GM19468 (cell line): ENCODE measurements at regions not wholly inside any gene's neighbourhood (a gene's known extent, or its start where the extent isn't known, plus 50 kb on each side); places are given as distances from the start of the nearest gene placed in this dataset.

ENCODE experiments used
- ATAC-seq: cut with Tn5 transposase; IDR thresholded peaks from one replicate; pipeline ENCODE4 v1.9.1; 2021; ENCODE audit warnings: mild to moderate bottlenecking, moderate library complexity, moderate number of reproducible peaks; ENCODE audit not compliant: unreplicated experiment; ENCODE audit errors: extremely low read depth

DNA sequence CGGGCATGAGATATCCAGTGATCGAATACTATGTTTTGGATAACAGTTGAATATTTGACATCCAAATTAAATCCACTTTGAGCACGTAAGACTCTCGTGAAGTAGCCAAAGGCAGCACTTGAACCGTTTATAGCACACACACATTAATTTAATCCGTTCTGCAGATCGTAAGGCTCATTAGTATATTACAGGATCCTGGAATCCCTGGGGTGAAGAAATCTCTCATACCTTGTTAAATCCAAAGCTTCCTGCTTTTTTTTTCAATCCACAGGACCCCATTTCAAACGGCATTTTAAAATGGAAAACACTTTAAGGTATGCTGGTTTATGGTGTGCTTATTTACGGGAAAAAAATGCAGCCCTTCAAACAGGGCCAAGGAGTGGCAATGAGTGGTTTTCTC lies 158.4 kb upstream of the ADARB2 start:
- no peak for ATAC-seq

DNA sequence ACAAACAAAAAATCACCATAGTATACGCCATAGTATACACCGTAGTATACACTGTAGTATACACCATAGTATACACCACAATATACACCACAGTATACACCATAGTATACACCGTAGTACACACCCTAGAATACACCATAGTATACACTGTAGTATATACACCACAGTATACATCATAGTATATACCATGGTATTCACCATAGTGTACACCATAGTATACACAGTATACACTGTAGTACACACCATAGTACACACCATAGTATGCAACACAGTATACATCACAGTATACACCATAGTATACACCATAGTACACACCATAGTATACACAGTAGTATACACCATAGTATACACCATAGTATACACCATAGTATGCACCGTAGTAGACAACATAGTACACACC lies 157.6 kb upstream of the ADARB2 start:
- no peak for ATAC-seq

DNA sequence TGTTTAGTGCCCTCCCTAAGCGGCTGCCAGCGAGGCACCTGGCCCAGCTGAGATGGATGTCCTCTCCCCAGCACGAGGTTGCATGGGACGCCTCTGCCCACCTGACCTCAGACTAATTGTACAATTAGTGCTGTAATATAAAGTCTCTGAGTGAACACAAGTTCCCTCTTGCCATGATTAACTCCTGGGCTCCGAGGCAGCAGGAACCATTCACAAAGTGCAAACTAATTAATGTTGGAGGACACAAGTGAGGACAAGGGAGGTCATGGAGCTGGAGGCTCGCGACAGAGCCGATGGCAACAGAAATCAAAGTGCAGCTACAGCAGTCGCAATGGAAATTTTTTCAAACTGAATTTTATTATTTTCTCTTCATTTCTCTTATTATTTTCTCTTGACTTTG lies 156.6 kb upstream of the ADARB2 start:
- no peak for ATAC-seq

DNA sequence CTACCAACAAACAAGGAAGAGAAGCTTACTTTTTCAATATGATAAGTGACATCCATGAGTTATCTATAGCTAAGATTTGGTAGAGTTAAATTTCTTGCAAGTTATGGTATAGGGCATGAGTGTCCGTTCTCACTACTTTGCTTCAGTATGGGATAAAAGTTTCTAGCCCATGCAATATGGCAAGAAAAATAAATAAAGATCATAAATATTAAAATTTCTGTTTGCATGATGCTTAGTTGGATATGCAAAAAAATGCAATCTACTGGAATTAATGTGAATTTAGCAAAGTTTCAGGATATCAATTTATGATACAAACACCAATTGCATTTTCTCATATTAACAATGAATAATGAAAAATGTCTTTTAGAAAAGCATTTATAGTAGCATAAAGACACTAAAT lies 148.7 kb upstream of the ADARB2 start:
- no peak for ATAC-seq

DNA sequence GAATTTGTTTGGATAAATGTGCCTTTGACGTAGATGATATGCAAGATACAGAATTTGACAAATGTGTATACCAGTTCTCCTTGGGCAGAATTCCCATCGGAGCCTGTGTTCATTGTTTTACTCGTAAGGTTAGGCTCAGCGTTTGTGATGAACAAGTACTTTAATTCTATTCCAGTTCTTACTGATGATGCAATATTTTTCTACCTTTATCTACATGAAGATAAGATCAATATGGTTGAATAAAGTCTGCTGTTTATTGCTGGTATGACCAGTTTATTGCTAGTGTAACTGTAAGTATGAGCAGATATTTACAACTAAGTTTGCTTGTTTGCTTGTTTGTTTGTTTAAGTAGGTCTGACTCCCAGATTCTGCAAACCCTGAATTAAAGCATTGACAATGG lies 145.4 kb upstream of the ADARB2 start:
- no peak for ATAC-seq

DNA sequence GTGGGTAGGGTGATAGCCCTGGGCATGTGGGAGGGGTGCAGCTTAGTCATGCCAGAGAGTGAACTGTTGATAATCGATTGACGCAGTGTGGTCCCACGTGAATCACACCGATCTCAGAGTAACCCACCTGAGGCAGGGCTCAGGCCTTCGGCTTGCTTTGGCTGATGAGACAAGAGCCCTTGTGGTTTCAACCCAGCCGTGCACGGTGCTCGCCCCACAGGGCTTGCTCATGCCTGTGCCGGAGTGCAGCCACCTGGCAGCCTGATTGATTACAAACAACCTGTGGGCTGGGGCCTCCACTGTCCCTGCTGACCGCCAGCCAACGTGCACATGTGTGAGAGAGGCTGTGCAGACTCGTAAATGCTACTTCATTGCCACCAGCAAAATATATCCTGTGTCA lies 144.9 kb upstream of the ADARB2 start:
- no peak for ATAC-seq

DNA sequence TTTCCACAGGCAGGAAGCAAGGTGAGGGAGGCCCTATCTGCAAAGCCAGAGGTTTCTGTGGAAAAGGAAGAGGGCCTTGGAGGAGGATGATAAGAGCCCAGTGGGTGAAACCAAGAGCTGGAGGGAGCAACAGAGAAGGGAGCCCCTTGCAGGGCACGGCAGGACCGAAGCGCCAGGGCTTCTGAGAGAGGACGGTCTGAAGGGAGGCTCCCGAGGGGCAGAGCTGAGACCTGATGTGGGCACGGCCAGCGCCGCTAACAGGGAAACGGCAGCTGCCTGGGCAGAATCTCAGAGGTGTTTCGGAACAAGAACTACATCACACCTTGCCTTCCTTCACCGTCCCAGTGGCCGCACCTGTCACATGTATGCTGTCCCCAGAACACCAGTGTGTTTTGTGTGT lies 144.3 kb upstream of the ADARB2 start:
- ATAC-seq = no peak

DNA sequence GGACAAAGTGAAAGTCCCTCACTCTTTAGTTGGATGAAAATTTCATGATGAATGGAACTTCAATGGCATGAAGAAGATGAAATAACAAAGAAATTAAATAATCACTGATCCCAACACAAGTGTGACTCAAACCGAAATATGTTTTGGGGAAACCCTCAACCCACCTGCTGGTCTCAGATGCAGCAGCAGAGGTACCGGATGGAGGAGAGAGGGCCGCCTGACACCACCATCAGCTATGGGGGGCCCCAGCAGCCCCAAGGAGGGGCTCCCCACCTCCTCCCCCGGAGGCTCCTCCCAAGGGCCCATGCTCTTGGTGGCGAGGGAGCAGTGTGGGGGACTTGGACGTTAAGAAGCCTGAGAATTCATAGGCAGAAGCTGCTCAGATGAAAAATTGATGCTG lies 137.2 kb upstream of the ADARB2 start:
- no peak for ATAC-seq

DNA sequence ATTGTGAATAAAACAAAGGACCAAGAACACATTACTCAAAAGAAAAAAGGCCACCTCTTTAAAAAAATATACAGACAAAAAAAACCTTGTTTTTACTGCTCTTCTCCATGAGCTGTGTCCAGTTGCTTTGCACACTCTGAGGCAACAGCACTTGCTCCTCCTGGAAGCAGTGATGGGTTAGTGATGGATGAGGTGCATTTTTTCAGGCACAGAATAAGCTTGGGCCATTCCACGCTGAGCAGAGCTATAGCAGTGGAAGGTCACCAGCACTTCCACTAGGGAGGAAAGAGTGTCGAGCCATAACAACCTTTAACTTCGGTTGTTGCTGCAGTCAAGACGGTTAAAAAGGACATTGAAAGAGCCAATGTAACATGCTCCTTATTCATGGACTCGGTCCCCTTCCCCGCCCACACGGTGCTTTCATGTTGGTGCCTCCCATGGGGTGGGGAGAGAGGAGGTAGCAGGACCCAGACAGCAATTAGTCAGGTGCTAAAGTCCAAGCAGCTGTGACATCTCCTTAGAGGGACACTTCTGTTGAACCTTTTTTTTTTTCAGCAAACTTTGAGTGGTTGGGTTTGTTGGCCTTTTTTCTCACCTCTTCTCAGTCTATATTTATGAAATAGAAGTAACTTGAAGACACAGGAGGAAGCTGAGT lies 136.5 kb upstream of the ADARB2 start:
- no peak for ATAC-seq

DNA sequence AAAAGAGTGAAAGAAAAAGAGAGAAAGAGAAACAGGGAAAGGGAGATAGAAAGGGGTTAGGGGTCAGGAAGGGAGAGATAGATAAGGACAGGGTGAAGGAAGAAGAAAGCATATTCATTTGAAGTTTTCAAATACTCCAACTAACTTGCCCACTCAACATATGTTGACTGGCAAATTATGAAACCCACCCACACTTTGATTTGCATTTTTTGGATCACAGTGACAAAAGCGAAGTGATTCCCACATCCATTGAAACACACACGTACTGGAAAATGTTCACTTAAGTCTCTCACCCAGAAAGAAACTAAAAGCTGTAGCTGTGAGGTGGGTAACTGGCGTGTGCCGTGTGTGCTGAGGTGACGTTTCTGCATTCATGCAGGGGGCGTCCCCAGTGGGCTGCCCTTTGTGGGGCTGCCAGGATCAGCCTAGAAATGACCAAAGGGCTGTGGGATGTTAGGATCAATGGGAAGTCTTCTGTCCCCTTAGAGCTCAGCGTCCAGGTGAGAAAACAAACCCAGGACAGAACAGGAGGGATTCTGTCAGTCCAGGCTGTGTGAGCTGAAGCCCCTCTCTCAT lies 134.9 kb upstream of the ADARB2 start:
- no peak for ATAC-seq

DNA sequence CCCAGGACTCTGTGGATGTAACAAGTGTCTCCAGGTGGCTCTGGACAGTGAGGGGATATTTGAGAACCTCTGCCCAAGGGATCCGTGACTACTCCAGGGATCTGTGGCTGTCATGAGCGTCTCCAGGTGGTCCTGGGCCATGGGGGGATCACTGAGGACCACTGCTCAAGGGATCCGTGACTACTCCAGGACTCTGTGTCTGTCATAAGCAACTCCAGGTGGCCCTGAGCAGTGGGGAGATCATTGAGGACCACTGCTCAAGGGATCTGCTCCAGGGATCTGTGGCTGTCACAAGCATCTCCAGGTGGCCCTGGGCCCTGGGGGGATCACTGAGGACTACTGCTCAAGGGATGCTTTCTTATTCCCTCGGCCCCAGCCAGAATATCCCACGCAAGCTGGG lies 133.2 kb upstream of the ADARB2 start:
- ATAC-seq = no peak

DNA sequence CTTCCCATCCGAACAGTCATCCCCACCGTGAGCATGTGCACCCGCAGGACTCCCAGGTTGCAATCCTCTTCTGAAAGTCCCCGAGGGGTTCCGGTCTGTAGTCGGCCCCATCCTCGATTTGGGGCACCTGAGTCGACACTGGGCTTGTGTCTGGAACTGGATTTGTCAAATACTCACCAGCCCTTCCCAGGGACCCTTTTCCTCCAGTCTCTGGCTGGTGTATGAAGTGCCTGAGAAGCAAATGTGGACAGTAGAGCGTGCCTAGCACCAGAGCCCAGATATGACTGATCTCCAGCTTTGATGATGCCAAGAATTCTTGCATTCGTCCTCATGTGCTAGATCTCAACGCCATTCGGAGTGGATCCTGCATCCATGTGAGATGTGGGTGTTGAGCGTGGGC lies 132.5 kb upstream of the ADARB2 start:
- ATAC-seq = no peak

DNA sequence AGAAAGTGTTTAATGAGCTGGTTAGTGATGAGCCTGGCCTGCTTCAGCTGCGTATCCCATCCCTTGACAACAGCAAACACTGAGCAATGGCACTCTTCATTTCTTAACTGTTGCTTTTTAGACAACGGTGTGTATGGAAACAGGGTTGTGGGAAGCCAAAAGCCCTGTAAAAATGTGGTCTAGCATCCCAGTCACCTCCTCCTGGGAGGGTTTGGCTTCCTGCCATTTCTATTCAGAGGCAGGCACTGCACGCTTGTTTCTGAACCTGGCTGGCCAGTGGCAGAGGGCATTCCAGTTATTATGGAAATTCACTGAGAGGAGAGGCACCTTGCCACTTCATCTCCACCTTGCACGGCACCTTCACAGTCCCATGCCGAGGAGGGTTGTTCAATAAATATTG lies 123.0 kb upstream of the ADARB2 start:
- no peak for ATAC-seq

DNA sequence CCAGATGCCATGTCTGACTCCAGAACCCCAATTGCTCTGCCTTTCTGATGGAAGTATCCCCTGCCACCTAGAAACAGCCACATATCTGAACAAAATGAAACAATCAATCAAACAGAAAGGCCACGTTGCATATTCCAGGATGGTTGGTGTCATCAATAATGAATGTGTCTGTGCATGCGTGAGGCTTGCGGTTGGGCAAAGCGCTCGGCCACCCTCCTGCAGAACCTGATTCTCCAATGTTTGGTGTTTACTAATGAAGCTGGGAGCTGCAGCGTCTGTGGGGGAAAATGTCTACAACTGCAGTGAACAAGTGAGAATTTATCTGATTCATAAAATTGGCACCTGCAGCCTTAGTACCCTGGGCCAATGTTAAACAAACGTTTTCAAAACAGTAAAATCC lies 121.2 kb upstream of the ADARB2 start:
- no peak for ATAC-seq

DNA sequence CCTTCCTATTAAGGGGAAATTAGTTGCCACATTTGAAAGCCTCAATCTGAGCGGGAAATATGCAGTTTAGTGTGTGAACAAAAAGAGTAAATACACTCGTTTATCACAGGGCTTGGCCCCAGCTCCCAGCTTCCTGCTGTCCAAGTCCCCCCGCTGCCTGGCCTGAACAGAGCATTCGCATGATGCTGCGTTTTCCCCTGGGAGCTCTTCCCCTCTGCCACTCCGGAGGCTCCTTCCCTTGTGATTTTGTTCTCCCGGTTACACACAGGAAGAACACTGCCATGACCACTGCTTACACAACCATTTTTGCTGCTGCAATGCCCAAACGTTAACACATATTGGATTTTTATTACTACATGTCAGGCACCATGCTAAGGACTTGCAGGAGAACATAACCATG lies 120.7 kb upstream of the ADARB2 start:
- no peak for ATAC-seq

DNA sequence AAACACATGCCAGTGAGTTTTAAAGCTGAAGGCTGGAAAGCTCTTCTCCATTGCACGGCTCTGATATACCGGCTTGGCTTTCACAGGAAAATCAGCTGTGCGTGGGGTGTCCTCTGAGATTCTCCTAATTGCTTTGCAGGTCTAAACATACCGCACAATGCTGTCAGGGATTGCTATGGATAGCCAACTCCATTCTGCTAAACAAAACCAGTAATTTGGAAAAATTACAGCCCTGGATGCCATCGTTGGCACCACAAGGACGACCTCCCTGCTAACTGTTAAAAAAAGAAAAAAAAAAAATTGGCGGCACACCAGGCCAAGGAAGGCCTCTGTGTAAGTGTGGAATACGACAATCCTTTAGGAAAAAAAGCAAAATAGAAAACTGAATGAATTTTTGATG lies 118.6 kb upstream of the ADARB2 start:
- no peak for ATAC-seq

DNA sequence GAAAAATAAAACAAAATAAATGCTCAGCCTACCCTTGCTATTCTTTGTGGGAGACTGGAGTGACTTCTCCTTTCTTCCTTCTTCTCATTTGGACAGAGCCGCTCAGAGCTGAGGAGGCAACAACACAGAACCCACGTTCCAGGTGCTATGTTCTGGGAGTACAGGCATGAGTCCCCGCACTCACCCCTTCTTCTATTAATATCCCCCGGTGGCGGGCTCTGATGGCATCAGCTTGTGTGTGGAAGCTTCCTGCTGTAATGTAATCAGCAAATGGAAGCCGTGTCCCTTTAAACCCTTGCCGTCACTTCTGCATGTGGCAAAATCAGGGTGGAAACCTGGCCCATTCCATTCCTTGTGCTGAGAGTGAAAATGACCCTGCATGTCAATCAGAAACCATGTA lies 116.9 kb upstream of the ADARB2 start:
- ATAC-seq = no peak

DNA sequence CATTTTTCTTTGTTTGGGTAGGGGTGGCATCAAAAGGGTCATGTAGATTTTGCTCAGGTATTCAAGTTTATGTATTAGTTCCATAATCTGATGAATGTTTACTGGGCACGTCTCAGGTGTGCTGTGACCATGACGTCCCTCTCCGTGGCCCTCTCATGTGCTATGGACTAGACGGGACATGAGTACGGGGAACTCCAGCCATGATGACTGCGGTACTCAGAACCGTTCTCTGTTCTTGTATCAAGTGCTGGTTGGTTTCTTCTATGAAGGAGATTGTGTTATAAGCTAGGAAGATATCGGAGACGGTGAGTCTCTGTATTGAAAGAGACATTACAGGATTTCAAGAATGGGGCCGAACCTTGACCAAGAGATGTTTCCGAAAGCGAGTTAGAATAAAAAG lies 116.5 kb upstream of the ADARB2 start:
- no peak for ATAC-seq

DNA sequence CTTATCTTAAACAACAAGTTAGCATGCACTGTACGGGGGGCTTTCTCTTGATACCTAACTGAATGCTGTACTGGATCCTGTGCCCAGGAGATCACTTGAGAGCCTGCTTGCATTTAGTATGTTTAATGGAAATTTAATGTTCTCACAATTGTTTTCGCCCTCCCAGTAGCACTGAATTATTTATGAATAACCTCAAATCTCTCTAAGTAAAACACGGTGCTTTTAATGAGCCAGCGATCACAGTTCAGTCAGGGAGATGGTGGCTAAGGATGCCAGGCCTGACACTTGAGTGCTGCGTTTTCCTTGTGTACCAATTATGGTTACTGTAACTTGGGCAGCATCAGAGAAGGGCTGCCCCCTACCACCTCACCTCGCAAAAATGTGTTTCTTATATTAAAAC lies 115.5 kb upstream of the ADARB2 start:
- no peak for ATAC-seq

DNA sequence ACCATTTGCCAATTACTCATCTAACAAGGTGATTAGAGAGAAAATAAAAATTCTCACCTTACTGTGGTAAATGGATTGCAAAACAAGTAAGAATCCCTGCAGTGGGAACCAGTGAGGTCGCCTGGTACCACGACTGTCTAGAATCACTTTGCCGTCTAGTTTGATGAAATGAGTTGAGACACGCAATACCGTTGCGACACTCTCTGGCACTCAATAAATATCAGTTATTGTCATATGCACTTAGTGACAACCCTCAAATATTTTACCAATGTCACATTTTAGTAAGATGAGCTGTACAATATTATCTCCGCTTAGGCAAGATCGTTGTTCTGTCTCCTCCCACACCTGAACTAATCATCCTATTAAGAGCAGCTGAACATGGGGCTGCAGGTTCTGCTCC lies 114.4 kb upstream of the ADARB2 start:
- ATAC-seq = no peak

DNA sequence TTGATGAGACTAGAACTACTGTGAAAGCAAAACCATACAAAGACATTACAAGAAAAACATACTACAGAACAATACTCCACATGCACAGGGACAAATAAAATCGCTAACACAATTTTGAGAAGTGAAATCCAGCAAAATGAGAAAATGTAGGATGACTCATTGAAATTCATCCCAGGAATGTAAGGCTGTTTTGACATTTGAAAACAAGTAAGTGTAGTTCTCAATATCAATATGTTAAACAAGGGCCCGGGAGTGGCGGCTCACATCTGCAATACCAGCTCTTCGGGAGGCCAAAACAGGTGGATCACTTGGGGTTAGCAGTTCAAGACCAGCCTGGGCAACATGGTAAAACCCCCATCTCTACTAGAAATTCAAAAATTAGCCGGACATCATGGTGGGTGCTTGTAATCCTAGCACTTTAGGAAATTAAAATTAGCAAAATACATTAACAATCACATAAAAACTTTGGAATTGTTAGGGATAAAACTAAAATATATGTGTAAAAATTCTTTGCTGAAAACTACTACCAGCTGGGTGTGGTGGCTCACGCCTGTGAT lies 113.7 kb upstream of the ADARB2 start:
- no peak for ATAC-seq

DNA sequence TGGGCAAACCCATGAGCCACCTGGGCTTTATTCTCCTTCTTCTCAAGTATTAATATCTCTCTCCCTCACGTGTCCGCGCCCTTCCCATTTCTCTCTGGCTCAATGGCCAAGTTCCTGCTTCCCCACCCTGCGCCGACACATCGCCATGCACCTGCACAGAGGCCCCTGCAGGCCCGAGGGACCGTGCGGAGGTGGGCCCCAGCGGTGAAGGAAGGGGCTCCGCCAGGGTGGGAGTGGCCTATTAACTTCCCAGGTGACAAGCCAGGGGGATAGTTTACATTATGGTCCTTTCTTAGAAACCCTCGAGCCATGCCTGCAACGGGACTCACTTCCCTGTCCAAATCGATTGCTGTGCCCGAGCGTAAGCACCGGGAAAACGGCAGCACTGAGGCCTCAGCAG lies 110.0 kb upstream of the ADARB2 start:
- ATAC-seq = no peak
